NT2/D1 (cell line): ENCODE measurements at regions not wholly inside any gene's neighbourhood (a gene's known extent, or its start where the extent isn't known, plus 50 kb on each side); places are given as distances from the start of the nearest gene placed in this dataset.

Source experiments
- SUZ12 ChIP-seq: IDR thresholded peaks from 2 replicates; pipeline ENCODE4 v1.6.1; 2011; ENCODE audit not compliant: insufficient read length, insufficient read depth; ENCODE audit errors: extremely low read depth
- ZNF274 ChIP-seq: IDR thresholded peaks from 2 replicates; pipeline ENCODE4 v1.6.1; 2011; ENCODE audit warnings: mild to moderate bottlenecking, low read depth, low read length

- TF ChIP-seq ZNF274 (no peak), SUZ12 (no peak)
Measured at GRCh38 chr12:90757957-90758356, 197.0 kb downstream of the CCER1 start.
